ENCODE measurements at regions not wholly inside any gene's neighbourhood (a gene's known extent, or its start where the extent isn't known, plus 50 kb on each side); places are given as distances from the start of the nearest gene placed in this dataset.
"Not testable (repeated sequence)": the region's sequence is repeated elsewhere in the genome, so short reads cannot be mapped to it uniquely, and the experiment has no call there.

GRCh38 chrX:25442499-25442898 is 426.7 kb upstream of the ARX start:
- DNase-seq = no peak

- DNase-seq = no peak
These were observed 417.5 kb upstream of the ARX start for GRCh38 chrX:25433307-25433706.

GRCh38 chrX:25432396-25432795 is 416.6 kb upstream of the ARX start:
- no peak for DNase-seq

GRCh38 chrX:25427873-25428555 is 412.2 kb upstream of the ARX start:
- DNase-seq = no peak

GRCh38 chrX:25404163-25404562 is 388.4 kb upstream of the ARX start:
- DNase-seq = not testable (repeated sequence)

GRCh38 chrX:25389266-25389665 is 373.5 kb upstream of the ARX start:
- DNase-seq = no peak

- DNase-seq = no peak
These were observed 367.4 kb upstream of the ARX start for GRCh38 chrX:25383196-25383595.

GRCh38 chrX:25356456-25356855 is 340.7 kb upstream of the ARX start:
- DNase-seq = no peak

- no peak for DNase-seq
These were observed 328.6 kb upstream of the ARX start for GRCh38 chrX:25344161-25344936.

GRCh38 chrX:25343060-25343459 is 327.3 kb upstream of the ARX start:
- no peak for DNase-seq

GRCh38 chrX:25337841-25338240 is 322.1 kb upstream of the ARX start:
- no peak for DNase-seq

- no peak for DNase-seq
These were observed 285.2 kb upstream of the ARX start for GRCh38 chrX:25300994-25301393.

- no peak for DNase-seq
These were observed 281.1 kb upstream of the ARX start for GRCh38 chrX:25296850-25297249.

- no peak for DNase-seq
These were observed 279.7 kb upstream of the ARX start for GRCh38 chrX:25295466-25295865.

- DNase-seq = no peak
These were observed 274.4 kb upstream of the ARX start for GRCh38 chrX:25290132-25290531.

- DNase-seq = no peak
These were observed 272.9 kb upstream of the ARX start for GRCh38 chrX:25288676-25289075.

GRCh38 chrX:25287521-25287920 is 271.8 kb upstream of the ARX start:
- DNase-seq = no peak

- DNase-seq = no peak
These were observed 269.8 kb upstream of the ARX start for GRCh38 chrX:25285598-25285997.

GRCh38 chrX:25279510-25279909 is 263.7 kb upstream of the ARX start:
- no peak for DNase-seq

- DNase-seq = no peak
These were observed 262.6 kb upstream of the ARX start for GRCh38 chrX:25278341-25278740.

GRCh38 chrX:25277574-25277973 is 261.8 kb upstream of the ARX start:
- DNase-seq = no peak

GRCh38 chrX:25275159-25275558 is 259.4 kb upstream of the ARX start:
- DNase-seq = no peak

GRCh38 chrX:25241461-25241860 is 225.7 kb upstream of the ARX start:
- no peak for DNase-seq

GRCh38 chrX:25226151-25226550 is 210.4 kb upstream of the ARX start:
- no peak for DNase-seq

GRCh38 chrX:25219480-25219879 is 203.7 kb upstream of the ARX start:
- DNase-seq = no peak

Measured in activated naive CD4-positive, alpha-beta T cell treated with anti-CD3 and anti-CD28 coated beads, Interleukin-2, amount 50 U/mL, for 16 hours (primary cell).